ENCODE measurements at regions not wholly inside any gene's neighbourhood (a gene's known extent, or its start where the extent isn't known, plus 50 kb on each side); places are given as distances from the start of the nearest gene placed in this dataset.
"Not testable (repeated sequence)": the region's sequence is repeated elsewhere in the genome, so short reads cannot be mapped to it uniquely, and the experiment has no call there.

GRCh38 chr12:41653386-41654326 is 465.5 kb downstream of the PDZRN4 start:
- DNase-seq: peak; percentile 8 to 50 (median 31)

GRCh38 chr12:41652981-41653380 is 464.9 kb downstream of the PDZRN4 start:
- DNase-seq: no peak

DNA sequence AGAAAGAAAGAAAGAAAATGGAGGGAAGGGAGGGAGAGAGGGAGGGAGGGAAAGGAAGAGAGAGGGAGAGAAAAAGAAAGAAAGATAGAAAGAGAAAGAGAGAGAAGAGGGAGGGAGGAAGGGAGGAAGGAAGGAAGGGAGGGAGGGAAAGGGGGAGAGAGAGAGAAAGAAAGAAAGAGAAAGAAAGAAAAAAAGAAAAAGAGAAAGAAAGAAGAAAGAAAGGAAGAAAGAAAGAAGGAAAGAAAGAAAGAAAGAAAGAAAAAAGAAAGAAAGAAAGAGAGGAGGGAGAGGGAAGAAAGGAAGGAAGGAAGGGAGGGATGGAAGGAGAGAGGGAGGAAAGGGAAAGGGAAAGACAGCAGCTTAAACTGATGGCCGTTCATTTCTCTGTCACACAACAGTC is 457.5 kb downstream of the PDZRN4 start:
- no peak for DNase-seq

- not testable (repeated sequence) for DNase-seq
These were observed 454.7 kb downstream of the PDZRN4 start for GRCh38 chr12:41642808-41643207.

- DNase-seq: no peak
These were observed 448.5 kb downstream of the PDZRN4 start for GRCh38 chr12:41636653-41637052.

GRCh38 chr12:41635626-41636364 is 447.7 kb downstream of the PDZRN4 start:
- no peak for DNase-seq

DNA sequence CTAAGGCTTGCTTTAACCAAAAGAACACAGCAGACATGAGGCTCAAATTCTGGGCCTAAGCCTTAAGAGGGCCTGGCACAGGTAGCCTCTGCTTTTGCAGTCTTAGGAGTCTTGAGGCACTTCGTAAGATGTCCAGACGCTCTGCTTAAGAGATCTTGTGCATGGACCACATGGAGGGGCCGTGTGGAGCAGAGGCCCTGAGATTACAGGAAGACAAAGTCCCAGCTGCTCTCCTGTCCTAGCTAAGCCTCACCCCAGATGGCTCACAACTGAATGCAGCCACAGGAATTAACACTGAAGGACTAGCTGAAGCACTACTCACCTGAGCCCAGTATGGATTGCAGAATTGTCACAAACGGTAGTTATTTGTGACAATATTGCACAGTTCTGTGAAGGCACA is 446.0 kb downstream of the PDZRN4 start:
- DNase-seq: no peak

DNA sequence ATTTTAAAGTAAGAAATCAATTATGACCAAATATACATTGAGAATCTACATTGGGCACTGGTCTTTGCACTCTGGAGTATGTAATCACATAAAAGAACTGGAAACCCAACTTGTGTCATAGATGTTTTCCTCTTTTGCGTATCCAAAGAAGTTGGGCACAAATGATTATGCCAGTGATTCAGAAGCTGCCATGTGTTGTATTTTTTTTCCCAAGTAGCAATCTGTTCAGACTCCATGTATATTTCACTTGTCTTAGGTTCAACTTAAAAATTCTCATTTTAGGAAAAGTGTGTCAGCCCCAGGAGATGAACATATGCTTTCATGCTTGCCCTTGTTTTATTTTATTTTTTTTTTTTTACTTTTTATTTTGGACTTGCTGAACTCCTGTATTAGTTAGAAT is 441.5 kb downstream of the PDZRN4 start:
- DNase-seq: no peak

DNA sequence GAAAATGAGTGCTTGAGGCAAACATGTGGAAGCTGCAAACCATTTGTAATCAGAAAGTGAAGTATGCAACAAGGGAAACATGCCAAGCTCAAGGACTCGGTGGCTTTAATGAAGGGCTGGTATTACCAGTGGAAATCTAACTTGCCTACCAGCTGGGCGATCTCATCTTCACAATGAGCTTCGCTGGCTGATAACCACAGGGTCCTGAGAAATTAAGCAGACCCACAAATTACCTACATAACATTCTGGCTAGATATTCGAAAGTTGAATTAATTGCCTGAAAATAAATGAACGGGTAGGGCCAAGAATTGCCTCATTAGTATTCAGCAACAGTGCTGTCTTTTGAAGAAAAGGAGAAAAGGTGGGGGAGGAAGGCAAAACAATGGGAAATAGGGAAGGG is 439.4 kb downstream of the PDZRN4 start:
- no peak for DNase-seq

- DNase-seq: no peak
These were observed 436.5 kb downstream of the PDZRN4 start for GRCh38 chr12:41624571-41624970.
